ENCODE measurements at regions not wholly inside any gene's neighbourhood (a gene's known extent, or its start where the extent isn't known, plus 50 kb on each side); places are given as distances from the start of the nearest gene placed in this dataset.

GRCh38 chr14:80271389-80271788, 60.1 kb upstream of the DIO2 start:
- H3K36me3 Mint-ChIP-seq (ENCODE audit: low read depth, unreplicated experiment): no peaks in the 10 kb centered on the region
- no peak overlapping the region for H3K27ac Mint-ChIP-seq (ENCODE audit: unreplicated experiment)
- DNase-seq (ENCODE audit: low spot score): no peak
- no peaks in the 10 kb centered on the region for H3K27me3 Mint-ChIP-seq (ENCODE audit: unreplicated experiment)
- no peaks in the 10 kb centered on the region for H3K4me1 Mint-ChIP-seq (ENCODE audit: unreplicated experiment)
- no peaks in the 10 kb centered on the region for H3K9me3 Mint-ChIP-seq (ENCODE audit: unreplicated experiment)
- TF ChIP-seq, protein P1, sequence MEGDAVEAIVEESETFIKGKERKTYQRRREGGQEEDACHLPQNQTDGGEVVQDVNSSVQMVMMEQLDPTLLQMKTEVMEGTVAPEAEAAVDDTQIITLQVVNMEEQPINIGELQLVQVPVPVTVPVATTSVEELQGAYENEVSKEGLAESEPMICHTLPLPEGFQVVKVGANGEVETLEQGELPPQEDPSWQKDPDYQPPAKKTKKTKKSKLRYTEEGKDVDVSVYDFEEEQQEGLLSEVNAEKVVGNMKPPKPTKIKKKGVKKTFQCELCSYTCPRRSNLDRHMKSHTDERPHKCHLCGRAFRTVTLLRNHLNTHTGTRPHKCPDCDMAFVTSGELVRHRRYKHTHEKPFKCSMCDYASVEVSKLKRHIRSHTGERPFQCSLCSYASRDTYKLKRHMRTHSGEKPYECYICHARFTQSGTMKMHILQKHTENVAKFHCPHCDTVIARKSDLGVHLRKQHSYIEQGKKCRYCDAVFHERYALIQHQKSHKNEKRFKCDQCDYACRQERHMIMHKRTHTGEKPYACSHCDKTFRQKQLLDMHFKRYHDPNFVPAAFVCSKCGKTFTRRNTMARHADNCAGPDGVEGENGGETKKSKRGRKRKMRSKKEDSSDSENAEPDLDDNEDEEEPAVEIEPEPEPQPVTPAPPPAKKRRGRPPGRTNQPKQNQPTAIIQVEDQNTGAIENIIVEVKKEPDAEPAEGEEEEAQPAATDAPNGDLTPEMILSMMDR (IDR thresholded peaks at IDR 0.05; ENCODE audit: unreplicated experiment): no peak
- no peak overlapping the region for H3K4me3 Mint-ChIP-seq (ENCODE audit: unreplicated experiment)

- no peak for DNase-seq (ENCODE audit: low spot score)
- TF ChIP-seq, protein P1 (IDR thresholded peaks at IDR 0.05; ENCODE audit: unreplicated experiment): no peak
- no peaks in the 10 kb centered on the region for H3K36me3 Mint-ChIP-seq (ENCODE audit: low read depth, unreplicated experiment)
- H3K27me3 Mint-ChIP-seq (ENCODE audit: unreplicated experiment): no peaks in the 10 kb centered on the region
- H3K4me1 Mint-ChIP-seq (ENCODE audit: unreplicated experiment): no peaks in the 10 kb centered on the region
- H3K9me3 Mint-ChIP-seq (ENCODE audit: unreplicated experiment): no peaks in the 10 kb centered on the region
- H3K4me3 Mint-ChIP-seq (ENCODE audit: unreplicated experiment): no peak overlapping the region
- no peak overlapping the region for H3K27ac Mint-ChIP-seq (ENCODE audit: unreplicated experiment)
Observed at GRCh38 chr14:80269353-80269925, 58.1 kb upstream of the DIO2 start.

GRCh38 chr14:80266930-80267329, 55.6 kb upstream of the DIO2 start:
- Mint-ChIP-seq H3K4me3 (ENCODE audit: unreplicated experiment) (no peak overlapping the region), H3K9me3 (ENCODE audit: unreplicated experiment) (no peaks in the 10 kb centered on the region), H3K27me3 (ENCODE audit: unreplicated experiment) (no peaks in the 10 kb centered on the region), H3K36me3 (ENCODE audit: low read depth, unreplicated experiment) (no peaks in the 10 kb centered on the region), H3K4me1 (ENCODE audit: unreplicated experiment) (no peaks in the 10 kb centered on the region), H3K27ac (ENCODE audit: unreplicated experiment) (no peak overlapping the region)
- TF ChIP-seq, protein P1 (IDR thresholded peaks at IDR 0.05; ENCODE audit: unreplicated experiment): no peak
- DNase-seq (ENCODE audit: low spot score): no peak

DNA sequence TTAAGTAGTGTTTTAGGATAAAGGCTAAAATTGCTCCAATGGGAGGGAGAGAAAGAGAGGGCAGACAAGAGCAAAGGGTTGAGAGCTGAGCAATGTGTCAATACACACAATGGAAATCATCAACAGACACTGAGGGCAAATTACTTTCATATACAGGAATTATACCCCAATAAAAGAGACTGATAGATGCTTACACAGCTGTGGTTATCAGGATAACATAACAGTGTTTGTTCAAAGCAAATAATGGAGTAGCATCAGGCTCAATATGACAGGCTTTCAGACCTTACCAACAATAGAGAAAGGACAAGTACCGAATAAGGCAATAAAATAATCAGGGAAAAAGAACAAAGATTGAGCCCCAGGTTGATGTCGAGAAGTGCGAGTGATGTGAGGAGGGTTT, 53.4 kb upstream of the DIO2 start:
- no peak for DNase-seq (ENCODE audit: low spot score)
- no peaks in the 10 kb centered on the region for H3K36me3 Mint-ChIP-seq (ENCODE audit: low read depth, unreplicated experiment)
- no peaks in the 10 kb centered on the region for H3K4me1 Mint-ChIP-seq (ENCODE audit: unreplicated experiment)
- H3K27me3 Mint-ChIP-seq (ENCODE audit: unreplicated experiment): no peaks in the 10 kb centered on the region
- no peak overlapping the region for H3K4me3 Mint-ChIP-seq (ENCODE audit: unreplicated experiment)
- TF ChIP-seq, protein P1 (IDR thresholded peaks at IDR 0.05; ENCODE audit: unreplicated experiment): no peak
- H3K9me3 Mint-ChIP-seq (ENCODE audit: unreplicated experiment): no peaks in the 10 kb centered on the region
- no peak overlapping the region for H3K27ac Mint-ChIP-seq (ENCODE audit: unreplicated experiment)

Measured in endothelial cell (in vitro differentiated cells).